Cardiac muscle cell (in vitro differentiated cells and primary cell): ENCODE measurements at regions not wholly inside any gene's neighbourhood (a gene's known extent, or its start where the extent isn't known, plus 50 kb on each side); places are given as distances from the start of the nearest gene placed in this dataset.

Source experiments
- DNase-seq, 2 donors: peaks; one replicate each; pipeline versions ENCODE4 v3.0.0 to v3.0.0-alpha.2; 2010 to 2017; ENCODE audit warnings: low read depth in 1 of 2, low spot score in 1 of 2
- H3K27ac ChIP-seq: fragments of 200-600 bp; sonication (generic); 2 replicates; pipeline ENCODE4 v1.5.1; 2016
- H3K27me3 ChIP-seq: fragments of 200-600 bp; sonication (generic); 2 replicates; pipeline ENCODE4 v1.6.0; 2016; ENCODE audit warnings: control low read depth
- H3K36me3 ChIP-seq: fragments of 200-600 bp; sonication (generic); 2 replicates; pipeline ENCODE4 v1.5.1; 2016; ENCODE audit warnings: control low read depth
- H3K4me1 ChIP-seq: fragments of 200-600 bp; sonication (generic); 2 replicates; pipeline ENCODE4 v1.8.1; 2017; ENCODE audit warnings: low read depth, mild to moderate bottlenecking, mixed run types
- H3K4me3 ChIP-seq: fragments of 200-600 bp; sonication (generic); 2 replicates; pipeline ENCODE4 v1.5.1; 2016; ENCODE audit warnings: mild to moderate bottlenecking
- H3K9me3 ChIP-seq: fragments of 200-600 bp; sonication (generic); 2 replicates; pipeline ENCODE4 v1.5.1; 2017; ENCODE audit warnings: low read depth, mild to moderate bottlenecking, control low read depth
- TF ChIP-seq, protein P1 (sequence below): IDR thresholded peaks from 2 replicates; pipeline ENCODE4 v1.5.1; 2012; ENCODE audit warnings: low read depth, mild to moderate bottlenecking, low read length

DNA sequence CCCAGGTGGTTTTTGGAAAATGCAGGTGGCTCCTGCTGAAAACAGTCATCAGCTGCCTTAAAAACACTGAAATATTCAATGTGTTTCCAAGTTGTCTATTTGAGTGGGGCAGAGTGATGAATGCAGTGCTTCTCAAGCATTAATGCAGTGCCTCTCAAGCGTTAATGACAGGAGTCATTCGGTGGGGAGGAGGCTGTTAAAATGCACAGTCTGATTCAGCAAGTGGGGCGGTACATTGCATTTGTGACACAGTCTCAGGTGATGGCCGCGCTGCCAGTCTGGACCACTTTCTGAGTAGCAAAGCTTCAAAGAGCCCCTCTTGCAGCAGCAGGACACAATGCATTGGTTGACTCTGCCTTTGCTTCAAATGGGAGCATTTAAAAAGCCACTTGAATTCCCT is 231.4 kb upstream of the RGPD4 start:
- Histone ChIP-seq H3K4me1 (peaks cover 49% of the 10 kb centered on the region), H3K27ac (no peak overlapping the region), H3K27me3 (no peaks in the 10 kb centered on the region), H3K36me3 (no peaks in the 10 kb centered on the region), H3K4me3 (no peak overlapping the region), H3K9me3 (no peaks in the 10 kb centered on the region)
- no peak for DNase-seq
- TF ChIP-seq, protein P1, sequence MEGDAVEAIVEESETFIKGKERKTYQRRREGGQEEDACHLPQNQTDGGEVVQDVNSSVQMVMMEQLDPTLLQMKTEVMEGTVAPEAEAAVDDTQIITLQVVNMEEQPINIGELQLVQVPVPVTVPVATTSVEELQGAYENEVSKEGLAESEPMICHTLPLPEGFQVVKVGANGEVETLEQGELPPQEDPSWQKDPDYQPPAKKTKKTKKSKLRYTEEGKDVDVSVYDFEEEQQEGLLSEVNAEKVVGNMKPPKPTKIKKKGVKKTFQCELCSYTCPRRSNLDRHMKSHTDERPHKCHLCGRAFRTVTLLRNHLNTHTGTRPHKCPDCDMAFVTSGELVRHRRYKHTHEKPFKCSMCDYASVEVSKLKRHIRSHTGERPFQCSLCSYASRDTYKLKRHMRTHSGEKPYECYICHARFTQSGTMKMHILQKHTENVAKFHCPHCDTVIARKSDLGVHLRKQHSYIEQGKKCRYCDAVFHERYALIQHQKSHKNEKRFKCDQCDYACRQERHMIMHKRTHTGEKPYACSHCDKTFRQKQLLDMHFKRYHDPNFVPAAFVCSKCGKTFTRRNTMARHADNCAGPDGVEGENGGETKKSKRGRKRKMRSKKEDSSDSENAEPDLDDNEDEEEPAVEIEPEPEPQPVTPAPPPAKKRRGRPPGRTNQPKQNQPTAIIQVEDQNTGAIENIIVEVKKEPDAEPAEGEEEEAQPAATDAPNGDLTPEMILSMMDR = no peak

DNA sequence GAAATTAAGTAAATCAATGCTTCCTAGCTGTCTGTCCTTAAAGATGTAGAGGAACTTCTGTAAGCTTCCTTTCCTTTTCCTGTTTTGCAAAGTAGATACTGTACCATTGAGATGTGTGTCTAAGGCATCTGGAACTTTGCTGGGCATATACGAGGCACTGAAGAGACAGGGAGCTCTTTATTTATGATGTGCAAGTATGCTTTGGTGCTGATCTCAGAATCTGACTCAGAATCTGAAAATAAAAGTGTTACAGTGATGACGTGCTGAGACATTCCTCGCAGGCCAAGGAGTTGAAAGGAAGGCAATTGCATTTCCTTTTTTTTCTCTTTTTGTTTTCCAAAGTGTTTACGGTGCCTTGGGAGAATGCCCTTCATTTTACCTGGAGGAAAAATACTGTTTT is 230.9 kb upstream of the RGPD4 start:
- Histone ChIP-seq H3K36me3 (no peaks in the 10 kb centered on the region), H3K4me3 (no peak overlapping the region), H3K27ac (no peak overlapping the region), H3K9me3 (no peaks in the 10 kb centered on the region), H3K4me1 (peaks cover 45% of the 10 kb centered on the region), H3K27me3 (no peaks in the 10 kb centered on the region)
- peak in 1 of 2 donors; percentile 26 for DNase-seq
- TF ChIP-seq, protein P1 = no peak

DNA sequence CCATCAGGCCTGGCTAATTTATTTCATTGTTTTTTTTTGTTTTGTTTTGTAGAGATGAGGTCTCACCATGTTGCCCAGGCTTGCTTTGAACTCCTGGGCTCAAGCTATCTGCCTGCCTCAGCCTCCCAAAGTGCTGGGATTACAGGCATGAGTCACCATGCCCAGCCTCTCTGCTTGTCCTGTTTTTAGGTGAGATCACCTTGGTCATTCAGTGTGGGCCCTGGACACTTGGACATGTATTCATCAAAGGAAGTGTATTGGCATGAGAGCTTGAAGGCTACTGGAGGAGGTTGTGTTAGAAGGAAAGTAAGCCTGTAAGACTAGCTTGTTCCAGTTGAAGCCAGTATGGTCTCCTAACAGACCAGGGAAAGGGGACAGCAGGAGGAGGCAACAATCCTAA is 229.2 kb upstream of the RGPD4 start:
- no peaks in the 10 kb centered on the region for H3K36me3 ChIP-seq
- TF ChIP-seq, protein P1 = no peak
- no peaks in the 10 kb centered on the region for H3K27me3 ChIP-seq
- peaks cover 29% of the 10 kb centered on the region for H3K4me1 ChIP-seq
- H3K9me3 ChIP-seq = no peaks in the 10 kb centered on the region
- no peak overlapping the region for H3K27ac ChIP-seq
- no peak overlapping the region for H3K4me3 ChIP-seq
- DNase-seq = no peak

DNA sequence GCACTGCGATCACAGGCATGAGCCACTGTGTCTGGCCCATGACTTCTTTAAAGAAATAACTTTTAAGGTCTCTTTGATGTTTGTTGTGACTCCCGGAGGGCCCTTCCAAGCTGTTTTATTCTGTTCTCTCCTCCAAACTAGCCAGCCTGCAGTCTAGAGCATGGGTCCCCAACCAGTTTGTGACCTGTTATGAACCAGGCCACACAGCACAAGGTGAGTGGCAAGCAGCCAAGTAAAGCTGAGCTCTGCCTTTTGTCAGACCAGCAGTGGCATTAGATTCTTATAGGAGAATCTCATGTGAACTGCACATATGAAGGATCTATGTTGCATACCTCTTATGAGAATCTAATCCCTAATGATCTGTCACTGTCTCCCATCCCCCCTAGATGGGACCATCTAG is 223.9 kb upstream of the RGPD4 start:
- Histone ChIP-seq H3K4me1 (no peaks in the 10 kb centered on the region), H3K9me3 (no peaks in the 10 kb centered on the region), H3K36me3 (no peaks in the 10 kb centered on the region), H3K27me3 (no peaks in the 10 kb centered on the region), H3K27ac (no peak overlapping the region), H3K4me3 (no peak overlapping the region)
- TF ChIP-seq, protein P1 = no peak
- DNase-seq = no peak

DNA sequence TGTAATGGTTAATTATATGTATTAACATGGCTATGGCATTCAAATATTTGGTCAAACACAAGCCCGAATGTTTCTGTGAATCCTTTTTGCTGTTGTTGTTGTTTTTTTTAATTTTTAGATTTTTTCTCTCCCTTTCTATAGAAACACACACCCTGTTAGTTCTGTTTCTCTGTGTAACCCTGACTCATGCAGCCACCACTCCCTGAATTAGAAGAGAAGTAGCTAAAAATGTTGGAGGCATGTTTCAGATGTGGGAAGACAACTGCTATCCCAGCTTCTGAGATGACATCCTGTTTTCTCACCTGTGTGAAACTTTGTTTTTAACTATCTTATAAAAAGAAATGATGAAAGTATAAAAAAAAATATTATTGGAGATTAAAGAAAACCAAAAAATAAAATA is 219.6 kb upstream of the RGPD4 start:
- no peak for DNase-seq
- TF ChIP-seq, protein P1 = no peak
- no peak overlapping the region for H3K4me3 ChIP-seq
- no peaks in the 10 kb centered on the region for H3K36me3 ChIP-seq
- H3K27ac ChIP-seq = no peak overlapping the region
- H3K27me3 ChIP-seq = no peaks in the 10 kb centered on the region
- H3K9me3 ChIP-seq = no peaks in the 10 kb centered on the region
- no peaks in the 10 kb centered on the region for H3K4me1 ChIP-seq

DNA sequence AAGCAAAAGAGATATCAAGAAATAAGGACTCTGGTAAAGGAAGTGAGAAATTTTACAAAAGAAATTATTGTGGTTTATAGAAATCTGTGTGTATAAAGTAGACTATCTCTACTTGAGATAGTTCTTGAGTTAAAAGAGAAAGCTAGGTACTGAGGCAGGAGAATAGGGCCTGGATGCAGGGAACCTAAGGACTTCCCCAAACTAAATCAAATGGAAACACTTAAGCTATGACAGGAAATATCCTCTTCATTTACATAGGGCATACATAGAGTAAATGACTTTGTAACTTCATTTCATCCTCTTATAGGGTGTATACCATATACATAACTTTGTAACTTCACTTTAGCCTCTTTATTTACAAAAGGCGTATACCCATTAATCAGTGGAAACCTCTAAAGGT is 219.2 kb upstream of the RGPD4 start:
- Histone ChIP-seq H3K4me3 (no peak overlapping the region), H3K27me3 (no peaks in the 10 kb centered on the region), H3K36me3 (no peaks in the 10 kb centered on the region), H3K9me3 (no peaks in the 10 kb centered on the region), H3K4me1 (no peaks in the 10 kb centered on the region), H3K27ac (no peak overlapping the region)
- no peak for DNase-seq
- TF ChIP-seq, protein P1 = no peak
